HG03565 (cell line): ENCODE measurements at regions not wholly inside any gene's neighbourhood (a gene's known extent, or its start where the extent isn't known, plus 50 kb on each side); places are given as distances from the start of the nearest gene placed in this dataset.
"Not testable (repeated sequence)": the region's sequence is repeated elsewhere in the genome, so short reads cannot be mapped to it uniquely, and the experiment has no call there.

ENCODE experiments used
- ATAC-seq: cut with Tn5 transposase; IDR thresholded peaks from one replicate; pipeline ENCODE4 v1.9.1; 2021; ENCODE audit warnings: mild to moderate bottlenecking, moderate library complexity; ENCODE audit not compliant: unreplicated experiment

GRCh38 chr9:708551-709432 is 132.7 kb upstream of the DMRT1 start:
- ATAC-seq = no peak

- ATAC-seq = no peak
These were observed 130.3 kb upstream of the DMRT1 start for GRCh38 chr9:710951-711745.

- no peak for ATAC-seq
These were observed 129.5 kb upstream of the DMRT1 start for GRCh38 chr9:711761-712553.

DNA sequence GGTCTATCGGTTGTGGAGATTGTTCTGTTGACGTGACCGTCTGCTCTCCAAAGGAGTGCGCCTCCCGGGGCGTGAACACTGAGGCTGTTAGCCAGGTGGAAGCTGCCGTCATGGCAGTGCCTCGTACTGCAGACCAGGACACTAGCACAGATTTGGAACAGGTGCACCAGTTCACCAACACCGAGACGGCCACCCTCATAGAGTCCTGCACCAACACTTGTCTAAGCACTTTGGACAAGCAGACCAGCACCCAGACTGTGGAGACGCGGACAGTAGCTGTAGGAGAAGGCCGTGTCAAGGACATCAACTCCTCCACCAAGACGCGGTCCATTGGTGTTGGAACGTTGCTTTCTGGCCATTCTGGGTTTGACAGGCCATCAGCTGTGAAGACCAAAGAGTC is 128.9 kb upstream of the DMRT1 start:
- no peak for ATAC-seq

GRCh38 chr9:713091-713490 is 128.4 kb upstream of the DMRT1 start:
- ATAC-seq = no peak

- no peak for ATAC-seq
These were observed 126.8 kb upstream of the DMRT1 start for GRCh38 chr9:714675-715074.

DNA sequence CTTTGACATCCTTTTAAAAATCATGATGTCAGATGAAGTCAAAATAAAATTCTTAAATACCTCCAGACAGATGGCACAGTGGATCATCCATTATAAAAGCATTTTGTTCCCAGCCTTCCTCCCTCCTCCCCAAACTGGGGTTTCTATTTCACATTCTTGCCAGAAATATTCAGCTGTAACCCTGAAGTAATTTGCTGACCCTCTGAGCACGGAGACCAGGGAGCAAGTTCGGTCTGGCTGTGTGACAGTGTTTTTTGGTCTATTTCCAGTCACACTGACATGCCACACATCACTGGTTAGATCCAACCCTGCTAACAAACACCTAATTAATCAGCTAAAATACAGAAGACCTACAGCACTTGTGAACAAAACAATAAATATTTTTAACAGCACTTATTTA is 126.2 kb upstream of the DMRT1 start:
- ATAC-seq = no peak

GRCh38 chr9:715743-716400 is 125.6 kb upstream of the DMRT1 start:
- no peak for ATAC-seq

- no peak for ATAC-seq
These were observed 123.8 kb upstream of the DMRT1 start for GRCh38 chr9:717722-718121.

GRCh38 chr9:720239-720881 is 121.1 kb upstream of the DMRT1 start:
- ATAC-seq = no peak

DNA sequence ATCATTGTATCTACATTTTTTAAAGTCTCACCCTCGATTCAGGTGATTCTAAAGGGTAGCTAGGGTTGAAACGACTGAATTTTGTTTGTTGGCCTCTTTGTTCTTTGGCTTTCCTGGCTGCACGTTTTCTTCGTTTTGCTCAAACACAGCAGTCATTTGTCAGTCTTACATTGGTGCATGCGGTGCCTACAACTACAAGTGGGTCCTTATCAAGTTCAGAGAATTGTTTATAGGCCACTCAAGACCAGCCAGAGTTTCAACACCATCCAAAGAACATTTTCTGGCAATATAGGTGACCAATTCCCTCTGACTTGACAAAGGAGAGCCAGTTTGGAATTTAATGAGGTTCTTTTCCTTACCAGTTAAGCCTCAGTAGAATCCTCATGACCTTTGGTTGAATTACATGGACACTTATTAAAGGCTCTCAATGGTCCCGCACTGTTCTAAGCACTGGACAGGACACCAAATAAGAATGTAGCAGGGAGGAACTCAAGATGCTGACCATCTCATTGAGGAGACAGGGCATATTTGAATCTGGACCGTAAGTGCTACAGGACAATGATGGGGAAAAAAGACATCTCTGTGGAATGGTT is 119.0 kb upstream of the DMRT1 start:
- no peak for ATAC-seq

- ATAC-seq = not testable (repeated sequence)
These were observed 117.0 kb upstream of the DMRT1 start for GRCh38 chr9:724461-724860.

GRCh38 chr9:726005-726404 is 115.5 kb upstream of the DMRT1 start:
- ATAC-seq = no peak

DNA sequence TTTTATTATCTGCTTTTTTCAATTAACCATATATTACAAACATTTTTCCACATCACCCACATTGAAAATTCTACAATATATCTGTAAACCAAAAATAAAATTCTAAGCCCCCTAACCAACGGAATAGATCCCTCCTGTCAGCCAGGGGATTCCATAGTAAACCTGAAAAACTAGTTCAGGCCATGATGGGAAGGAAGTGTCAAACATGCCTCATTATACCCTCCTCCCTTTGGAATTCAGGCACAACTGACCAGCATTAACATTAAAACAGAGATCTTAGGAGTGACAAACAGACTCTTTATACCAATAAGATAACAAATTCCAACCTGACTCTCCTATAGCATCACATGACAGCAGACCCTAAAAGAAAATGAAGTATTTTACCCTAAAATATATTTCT is 113.7 kb upstream of the DMRT1 start:
- ATAC-seq = no peak

GRCh38 chr9:728535-728934 is 113.0 kb upstream of the DMRT1 start:
- ATAC-seq = no peak

GRCh38 chr9:731474-731873 is 110.0 kb upstream of the DMRT1 start:
- no peak for ATAC-seq

DNA sequence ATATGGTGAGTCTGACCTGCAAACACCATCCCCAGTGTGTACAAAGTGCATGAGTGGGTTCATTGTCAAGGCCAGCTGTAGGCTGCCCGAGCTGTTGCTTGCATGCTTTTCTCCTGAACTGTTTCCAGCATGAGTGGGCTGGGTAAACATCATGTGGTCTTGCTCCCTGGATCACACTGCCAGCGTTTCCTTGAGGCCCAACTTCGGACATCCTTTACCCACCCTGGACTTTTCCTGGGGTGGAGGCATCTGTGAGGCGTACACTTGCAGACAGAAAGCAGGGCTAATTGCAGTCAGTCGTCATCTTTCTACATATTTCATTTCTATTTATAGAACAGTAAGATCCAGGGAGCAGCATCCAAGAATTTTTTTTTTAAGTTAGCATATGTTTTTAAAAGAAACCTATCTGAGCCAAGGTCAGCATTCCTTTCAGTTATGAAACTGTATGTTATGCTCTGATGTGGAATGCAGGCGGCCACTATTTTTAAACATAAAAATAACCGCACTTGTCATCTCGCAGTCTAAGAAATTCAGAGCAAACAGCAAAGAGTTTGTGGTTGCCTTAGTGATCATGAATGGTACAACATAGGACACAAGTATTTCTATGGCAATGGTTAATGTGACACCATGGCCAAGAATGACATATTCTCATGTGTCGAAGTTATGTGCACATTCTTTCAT is 106.5 kb upstream of the DMRT1 start:
- ATAC-seq = no peak

DNA sequence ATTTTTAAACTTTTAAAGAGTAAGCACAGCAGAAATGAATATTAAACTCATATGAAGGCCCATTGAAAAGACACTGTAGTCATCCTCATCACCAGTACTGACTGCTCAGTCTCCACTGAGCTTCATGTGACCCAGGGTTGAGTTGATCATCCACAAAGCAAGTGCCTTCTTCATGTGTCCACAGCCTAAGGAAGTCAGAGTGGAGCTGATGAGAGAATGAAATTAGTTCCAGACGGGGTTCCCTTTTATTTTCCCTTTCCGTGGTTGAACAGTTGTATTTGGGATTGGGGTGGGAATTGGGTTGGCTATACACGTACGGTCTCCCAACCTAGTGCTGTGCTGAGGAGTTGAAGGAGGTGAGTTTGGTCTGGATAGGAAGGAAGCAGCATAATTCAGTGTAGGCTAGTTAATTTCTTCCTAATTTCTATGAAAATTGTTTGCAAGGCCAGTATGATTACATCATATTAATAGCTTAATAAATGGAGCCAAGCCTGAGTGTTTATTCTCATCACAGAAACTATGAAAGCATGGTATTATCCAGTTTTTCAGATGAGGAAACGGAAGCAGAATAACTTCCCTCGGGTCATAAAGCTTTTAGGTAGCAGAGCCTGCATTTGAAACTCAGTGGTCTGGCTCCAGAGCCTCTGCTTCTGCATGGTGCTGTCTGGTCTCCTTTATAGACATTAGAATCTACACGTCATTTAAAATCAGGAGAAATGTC is 103.9 kb upstream of the DMRT1 start:
- ATAC-seq = no peak
